ENCODE measurements at regions not wholly inside any gene's neighbourhood (a gene's known extent, or its start where the extent isn't known, plus 50 kb on each side); places are given as distances from the start of the nearest gene placed in this dataset.

- WGBS, 2 experiments (ENCODE audit: extremely low coverage in 1 of 2, insufficient coverage in 1 of 2, insufficient read length in 1 of 2, insufficient replicate concordance in 2 of 2, low coverage in 1 of 2, low lambda C conversion rate in 2 of 2, missing lambda C conversion rate in 1 of 2) = 72% methylated on average over 12 of the region's 14 CpGs; no CpG with 5 or more reads in 1 of the 2 experiments
- TF ChIP-seq TAF1 (IDR thresholded peaks at IDR 0.05; ENCODE audit: low read depth, low read length) (no peak), JUN (IDR thresholded peaks at IDR 0.05; ENCODE audit: low read depth, low read length) (no peak), TAF7 (optimal IDR thresholded peaks at IDR 0.05; ENCODE audit: borderline replicate concordance, low read depth, low read length) (no peak), POU5F1 (IDR thresholded peaks at IDR 0.05; ENCODE audit: low read depth, low read length) (no peak), CEBPB (IDR thresholded peaks at IDR 0.05; ENCODE audit: low read depth, low read length) (no peak), FOSL1 (IDR thresholded peaks at IDR 0.05; ENCODE audit: insufficient read depth, low read depth, low read length) (no peak), CHD2 (IDR thresholded peaks at IDR 0.05; ENCODE audit: low read length) (no peak), SP4 (IDR thresholded peaks at IDR 0.05; ENCODE audit: low read length) (no peak), SRF (IDR thresholded peaks at IDR 0.05; ENCODE audit: low read depth, low read length) (no peak), KDM1A (IDR thresholded peaks at IDR 0.05; ENCODE audit: borderline replicate concordance, low read length) (no peak)
- TF ChIP-seq, protein P1, sequence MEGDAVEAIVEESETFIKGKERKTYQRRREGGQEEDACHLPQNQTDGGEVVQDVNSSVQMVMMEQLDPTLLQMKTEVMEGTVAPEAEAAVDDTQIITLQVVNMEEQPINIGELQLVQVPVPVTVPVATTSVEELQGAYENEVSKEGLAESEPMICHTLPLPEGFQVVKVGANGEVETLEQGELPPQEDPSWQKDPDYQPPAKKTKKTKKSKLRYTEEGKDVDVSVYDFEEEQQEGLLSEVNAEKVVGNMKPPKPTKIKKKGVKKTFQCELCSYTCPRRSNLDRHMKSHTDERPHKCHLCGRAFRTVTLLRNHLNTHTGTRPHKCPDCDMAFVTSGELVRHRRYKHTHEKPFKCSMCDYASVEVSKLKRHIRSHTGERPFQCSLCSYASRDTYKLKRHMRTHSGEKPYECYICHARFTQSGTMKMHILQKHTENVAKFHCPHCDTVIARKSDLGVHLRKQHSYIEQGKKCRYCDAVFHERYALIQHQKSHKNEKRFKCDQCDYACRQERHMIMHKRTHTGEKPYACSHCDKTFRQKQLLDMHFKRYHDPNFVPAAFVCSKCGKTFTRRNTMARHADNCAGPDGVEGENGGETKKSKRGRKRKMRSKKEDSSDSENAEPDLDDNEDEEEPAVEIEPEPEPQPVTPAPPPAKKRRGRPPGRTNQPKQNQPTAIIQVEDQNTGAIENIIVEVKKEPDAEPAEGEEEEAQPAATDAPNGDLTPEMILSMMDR (IDR thresholded peaks at IDR 0.05; ENCODE audit: control extremely low read depth in 1 of 3, insufficient read depth in 1 of 3, low read depth in 1 of 3, low read length in 3 of 3) = no peak
Observed at GRCh38 chr3:193991666-193992424, 144.1 kb upstream of the HES1 start.

More at GRCh38 chr3:193991666-193992424, 144.1 kb upstream of the HES1 start:
- H2BK120ac ChIP-seq (replicated peaks; ENCODE audit: low read depth, low read length) = no peak overlapping the region
- H3K4me1 ChIP-seq (replicated peaks in 1 of 4; ENCODE audit: control insufficient read depth in 3 of 4, insufficient read depth in 4 of 4, low read length in 3 of 4) = peaks cover 5 to 10% (median 6%) of the 10 kb centered on the region in 4 experiments; a peak in 5 of 7 replicates
- H3K23me2 ChIP-seq (ENCODE audit: low read depth, low read length) = no peaks in the 10 kb centered on the region
- no peak overlapping the region for H2AK5ac ChIP-seq (ENCODE audit: low read depth, low read length)
- H3K56ac ChIP-seq (replicated peaks; ENCODE audit: insufficient read length, low read depth, low read length) = no peak overlapping the region
- no peak overlapping the region for H4K5ac ChIP-seq (ENCODE audit: insufficient read length, low read depth, low read length)
- H3K79me1 ChIP-seq (ENCODE audit: low read depth, low read length) = no peaks in the 10 kb centered on the region
- FAIRE-seq (no peak), DNase-seq (ENCODE audit: low read depth in 1 of 2, low spot score in 2 of 2) (peak in 1 of 2 experiments; percentile 20)
- H3K27me3 ChIP-seq (replicated peaks in 1 of 4; ENCODE audit: control insufficient read depth in 3 of 4, extremely low read depth in 1 of 4, insufficient read depth in 3 of 4, low read length in 3 of 4) = peaks cover 0 to 1% (median 0%) of the 10 kb centered on the region in 4 experiments; a peak in 2 of 7 replicates
- no peak overlapping the region for H2BK15ac ChIP-seq (ENCODE audit: low read length)
- H3K36me3 ChIP-seq (ENCODE audit: control insufficient read depth in 2 of 4, insufficient read depth in 4 of 4, low read length in 3 of 4) = no peaks in the 10 kb centered on the region
- no peak overlapping the region for H3K4me2 ChIP-seq (ENCODE audit: insufficient read depth in 1 of 2, low read depth in 2 of 2, low read length in 2 of 2)
- ChIA-PET POLR2A (ENCODE audit: partially characterized antibody) (no interaction called here), CTCF (ENCODE audit: partially characterized antibody) (interaction anchor here (0.8 to 2.2 kb wide), 9 partner anchors 9 to 211 kb away, joined by 3 to 6 read pairs (median 3); partner anchors contain the start of gene HES1)
- no peak overlapping the region for H3K4me3 ChIP-seq (ENCODE audit: extremely low read depth in 1 of 4, insufficient read depth in 2 of 4, low read depth in 3 of 4, low read length in 4 of 4)
- no peaks in the 10 kb centered on the region for H4K20me1 ChIP-seq (replicated peaks in 1 of 2; ENCODE audit: control insufficient read depth in 1 of 2, insufficient read depth in 2 of 2, low read length in 2 of 2)
- H2BK12ac ChIP-seq (ENCODE audit: low read depth, low read length) = no peak overlapping the region
- H3K9me3 ChIP-seq (ENCODE audit: insufficient read depth in 2 of 2, low read depth in 1 of 2, low read length in 1 of 2) = no peaks in the 10 kb centered on the region
- no peak overlapping the region for H2BK20ac ChIP-seq (ENCODE audit: low read length)
- H2BK5ac ChIP-seq (ENCODE audit: low read depth, low read length) = no peak overlapping the region
- H3K18ac ChIP-seq (ENCODE audit: extremely low read depth, low read length) = no peak overlapping the region
- H4K8ac ChIP-seq (ENCODE audit: extremely low read depth, insufficient read depth, low read length) = no peak overlapping the region
- H3K4ac ChIP-seq (replicated peaks; ENCODE audit: insufficient read length, low read depth, low read length) = no peak overlapping the region
- H4K91ac ChIP-seq (replicated peaks; ENCODE audit: insufficient read length, low read length) = no peak overlapping the region
- H3K14ac ChIP-seq (ENCODE audit: insufficient read length) = no peak overlapping the region
- H3K23ac ChIP-seq (ENCODE audit: insufficient read length) = no peak overlapping the region
- no peak overlapping the region for H3K9ac ChIP-seq (replicated peaks in 1 of 4; ENCODE audit: extremely low read depth in 1 of 4, low read depth in 3 of 4, low read length in 3 of 4)
- H3K27ac ChIP-seq (ENCODE audit: low read depth, low read length) = no peak overlapping the region
- H3K79me2 ChIP-seq (ENCODE audit: control insufficient read depth in 1 of 2, insufficient read depth in 2 of 2, low read length in 2 of 2) = no peaks in the 10 kb centered on the region
- H2AFZ ChIP-seq (ENCODE audit: low read length) = no peak overlapping the region

Measured in H1 (cell line).